HepG2 (cell line): ENCODE measurements at regions not wholly inside any gene's neighbourhood (a gene's known extent, or its start where the extent isn't known, plus 50 kb on each side); places are given as distances from the start of the nearest gene placed in this dataset.
A peak's percentile ranks its signal among the peaks of the same experiment; 100 is the strongest.

Experiments
- ATF7 ChIP-seq, 2 experiments: fragments of 450-650 bp in 1 of 2; sonication (generic) in 1 of 2; formaldehyde crosslinking in 1 of 2; IDR thresholded peaks; 2 replicates each; pipeline versions ENCODE4 v1.4.0 to v1.6.1; 2016 to 2020; ENCODE audit warnings: antibody characterized with exemption in 1 of 2, mild to moderate bottlenecking in 1 of 2, missing genetic modification reagents in 1 of 2
- BCL6 ChIP-seq: IDR thresholded peaks from 2 replicates; pipeline ENCODE4 v1.6.1; 2016; ENCODE audit warnings: missing genetic modification reagents, missing compliant biosample characterization
- ETV5 ChIP-seq: IDR thresholded peaks from 2 replicates; pipeline ENCODE4 v1.6.1; 2018; ENCODE audit warnings: missing biosample characterization, missing genetic modification reagents, inconsistent platforms, borderline replicate concordance
- FOXA3 ChIP-seq: IDR thresholded peaks from 2 replicates; pipeline ENCODE4 v1.6.1; 2016; ENCODE audit warnings: missing genetic modification reagents, missing compliant biosample characterization
- JDP2 ChIP-seq: sonication (generic); formaldehyde crosslinking; IDR thresholded peaks from 2 replicates; pipeline ENCODE4 v1.8.1; 2022; ENCODE audit warnings: missing genetic modification reagents, borderline replicate concordance
- PLRG1 ChIP-seq: fragments of 450-650 bp; conservative IDR thresholded peaks from 2 replicates; pipeline ENCODE4 v1.6.1; 2016
- POLR2G ChIP-seq: fragments of 200-400 bp; formaldehyde crosslinking; IDR thresholded peaks from 2 replicates; pipeline ENCODE4 v1.6.1; 2018; ENCODE audit warnings: mild to moderate bottlenecking, low read depth, low read length, moderate library complexity
- RORA ChIP-seq: sonication (generic); formaldehyde crosslinking; IDR thresholded peaks from 2 replicates; pipeline ENCODE4 v1.5.0; 2020; ENCODE audit warnings: mild to moderate bottlenecking, missing genetic modification reagents, moderate library complexity
- SAP130 ChIP-seq: IDR thresholded peaks from 2 replicates; pipeline ENCODE4 v1.6.1; 2016; ENCODE audit warnings: low read depth
- TARDBP ChIP-seq: sonication (generic); formaldehyde crosslinking; IDR thresholded peaks from 2 replicates; pipeline ENCODE4 v1.8.0; 2022; ENCODE audit warnings: mild to moderate bottlenecking, missing genetic modification reagents
- ZBTB38 ChIP-seq: sonication (generic); formaldehyde crosslinking; IDR thresholded peaks from 2 replicates; pipeline ENCODE4 v1.5.1; 2020; ENCODE audit warnings: mild to moderate bottlenecking, missing genetic modification reagents
- ZBTB8A ChIP-seq: sonication (generic); formaldehyde crosslinking; IDR thresholded peaks from 2 replicates; pipeline ENCODE4 v1.4.0; 2020; ENCODE audit warnings: mild to moderate bottlenecking, low read depth, missing genetic modification reagents, borderline replicate concordance
- ZKSCAN1 ChIP-seq: fragments of 150-350 bp; IDR thresholded peaks from 2 replicates; pipeline ENCODE4 v1.6.1; 2014; ENCODE audit warnings: low read length
- ZMYM4 ChIP-seq: sonication (generic); formaldehyde crosslinking; IDR thresholded peaks from 2 replicates; pipeline ENCODE4 v1.8.1; 2023; ENCODE audit warnings: mild to moderate bottlenecking, missing genetic modification reagents
- ZNF121 ChIP-seq: sonication (generic); formaldehyde crosslinking; IDR thresholded peaks from 2 replicates; pipeline ENCODE4 v1.5.0; 2020; ENCODE audit warnings: mild to moderate bottlenecking, missing genetic modification reagents
- ZNF136 ChIP-seq: sonication (generic); formaldehyde crosslinking; IDR thresholded peaks from 2 replicates; pipeline ENCODE4 v1.8.1; 2022; ENCODE audit warnings: low read depth, mild to moderate bottlenecking, moderate library complexity, missing genetic modification reagents
- ZNF232 ChIP-seq: sonication (generic); formaldehyde crosslinking; IDR thresholded peaks from 2 replicates; pipeline ENCODE4 v1.4.0; 2020; ENCODE audit warnings: missing genetic modification reagents, borderline replicate concordance
- ZNF263 ChIP-seq: sonication (generic); formaldehyde crosslinking; IDR thresholded peaks from 2 replicates; pipeline ENCODE4 v1.4.0; 2020; ENCODE audit warnings: missing genetic modification reagents
- ZNF546 ChIP-seq: sonication (generic); formaldehyde crosslinking; conservative IDR thresholded peaks from 2 replicates; pipeline ENCODE4 v1.8.1; 2023; ENCODE audit warnings: mild to moderate bottlenecking, missing genetic modification reagents
- ZNF589 ChIP-seq: sonication (generic); formaldehyde crosslinking; conservative IDR thresholded peaks from 2 replicates; pipeline ENCODE4 v1.8.0; 2022; ENCODE audit warnings: mild to moderate bottlenecking, moderate library complexity, missing genetic modification reagents
- ZNF891 ChIP-seq: sonication (generic); formaldehyde crosslinking; IDR thresholded peaks from 2 replicates; pipeline ENCODE4 v1.5.0; 2020; ENCODE audit warnings: mild to moderate bottlenecking, missing genetic modification reagents
- TF ChIP-seq, protein P1 (sequence below): IDR thresholded peaks from 2 replicates; pipeline ENCODE4 v1.6.1; 2016; ENCODE audit warnings: low read depth, control low read depth
- TF ChIP-seq, protein P2 (sequence below): IDR thresholded peaks from 2 replicates; pipeline ENCODE4 v1.6.1; 2012; ENCODE audit warnings: low read depth, low read length, improper control_type of control experiment
- TF ChIP-seq, protein P3 (sequence below): sonication (generic); formaldehyde crosslinking; IDR thresholded peaks from 2 replicates; pipeline ENCODE4 v1.8.1; 2023; ENCODE audit warnings: mild to moderate bottlenecking, missing genetic modification reagents
- TF ChIP-seq, protein P4 (sequence below): sonication (generic); formaldehyde crosslinking; IDR thresholded peaks from 2 replicates; pipeline ENCODE4 v1.5.0; 2020; ENCODE audit warnings: mild to moderate bottlenecking, missing genetic modification reagents

DNA sequence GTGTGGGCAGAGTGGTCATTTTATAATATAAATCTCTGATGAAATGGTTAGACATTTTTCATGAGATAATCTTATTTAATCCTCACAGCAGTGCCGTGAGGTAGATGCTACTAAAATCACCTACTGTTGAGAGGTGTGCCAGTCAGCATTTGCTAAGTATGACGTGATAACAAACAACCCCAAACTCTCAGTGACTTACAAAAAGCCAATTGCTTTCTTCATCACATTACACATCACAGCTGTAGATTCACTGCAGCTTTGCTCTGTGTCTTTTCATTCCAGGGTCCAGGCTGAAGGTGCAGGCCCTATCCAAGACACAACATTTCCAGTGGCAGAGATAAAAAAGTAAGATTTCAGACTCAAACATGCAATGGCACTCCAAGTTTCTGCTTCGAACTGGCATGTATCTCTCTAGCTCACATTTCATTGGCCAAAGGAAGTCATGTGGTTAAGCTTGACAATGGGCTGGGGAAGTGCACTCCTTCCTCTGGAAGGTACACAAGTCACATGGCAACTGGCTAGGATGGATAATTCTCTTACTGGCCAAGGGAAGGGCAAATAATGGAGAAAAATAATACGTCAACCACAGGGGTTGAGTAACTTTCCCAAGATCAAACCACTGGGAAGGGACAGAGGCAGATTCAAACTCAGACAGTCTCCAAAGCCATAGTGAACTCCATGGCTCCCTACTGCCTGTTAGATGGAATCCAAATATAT lies 69.5 kb upstream of the EPB41L1 start (continued):
- TF ChIP-seq TARDBP: no peak
- TF ChIP-seq JDP2: no peak
- TF ChIP-seq ZNF589 (CRISPR knock-in tag): no peak
- no peak for TF ChIP-seq ZKSCAN1
- TF ChIP-seq ETV5 (CRISPR knock-in tag): no peak
- 0 out of 2 replicates have a peak, but pooled peaks have one; percentile 8 for TF ChIP-seq SAP130 (CRISPR knock-in tag)
- no peak for TF ChIP-seq ZBTB8A (CRISPR knock-in tag)
- no peak for TF ChIP-seq PLRG1
- no peak for TF ChIP-seq ZNF263 (CRISPR knock-in tag)
- no peak for TF ChIP-seq ZNF136 (CRISPR knock-in tag)
- TF ChIP-seq ZNF232: no peak
- TF ChIP-seq, protein P1, sequence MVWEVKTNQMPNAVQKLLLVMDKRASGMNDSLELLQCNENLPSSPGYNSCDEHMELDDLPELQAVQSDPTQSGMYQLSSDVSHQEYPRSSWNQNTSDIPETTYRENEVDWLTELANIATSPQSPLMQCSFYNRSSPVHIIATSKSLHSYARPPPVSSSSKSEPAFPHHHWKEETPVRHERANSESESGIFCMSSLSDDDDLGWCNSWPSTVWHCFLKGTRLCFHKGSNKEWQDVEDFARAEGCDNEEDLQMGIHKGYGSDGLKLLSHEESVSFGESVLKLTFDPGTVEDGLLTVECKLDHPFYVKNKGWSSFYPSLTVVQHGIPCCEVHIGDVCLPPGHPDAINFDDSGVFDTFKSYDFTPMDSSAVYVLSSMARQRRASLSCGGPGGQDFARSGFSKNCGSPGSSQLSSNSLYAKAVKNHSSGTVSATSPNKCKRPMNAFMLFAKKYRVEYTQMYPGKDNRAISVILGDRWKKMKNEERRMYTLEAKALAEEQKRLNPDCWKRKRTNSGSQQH (CRISPR knock-in tag): no peak
- TF ChIP-seq, protein P2, sequence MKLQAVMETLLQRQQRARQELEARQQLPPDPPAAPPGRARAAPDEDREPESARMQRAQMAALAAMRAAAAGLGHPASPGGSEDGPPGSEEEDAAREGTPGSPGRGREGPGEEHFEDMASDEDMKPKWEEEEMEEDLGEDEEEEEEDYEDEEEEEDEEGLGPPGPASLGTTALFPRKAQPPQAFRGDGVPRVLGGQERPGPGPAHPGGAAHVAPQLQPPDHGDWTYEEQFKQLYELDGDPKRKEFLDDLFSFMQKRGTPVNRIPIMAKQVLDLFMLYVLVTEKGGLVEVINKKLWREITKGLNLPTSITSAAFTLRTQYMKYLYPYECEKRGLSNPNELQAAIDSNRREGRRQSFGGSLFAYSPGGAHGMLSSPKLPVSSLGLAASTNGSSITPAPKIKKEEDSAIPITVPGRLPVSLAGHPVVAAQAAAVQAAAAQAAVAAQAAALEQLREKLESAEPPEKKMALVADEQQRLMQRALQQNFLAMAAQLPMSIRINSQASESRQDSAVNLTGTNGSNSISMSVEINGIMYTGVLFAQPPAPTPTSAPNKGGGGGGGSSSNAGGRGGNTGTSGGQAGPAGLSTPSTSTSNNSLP: no peak
- TF ChIP-seq, protein P3, sequence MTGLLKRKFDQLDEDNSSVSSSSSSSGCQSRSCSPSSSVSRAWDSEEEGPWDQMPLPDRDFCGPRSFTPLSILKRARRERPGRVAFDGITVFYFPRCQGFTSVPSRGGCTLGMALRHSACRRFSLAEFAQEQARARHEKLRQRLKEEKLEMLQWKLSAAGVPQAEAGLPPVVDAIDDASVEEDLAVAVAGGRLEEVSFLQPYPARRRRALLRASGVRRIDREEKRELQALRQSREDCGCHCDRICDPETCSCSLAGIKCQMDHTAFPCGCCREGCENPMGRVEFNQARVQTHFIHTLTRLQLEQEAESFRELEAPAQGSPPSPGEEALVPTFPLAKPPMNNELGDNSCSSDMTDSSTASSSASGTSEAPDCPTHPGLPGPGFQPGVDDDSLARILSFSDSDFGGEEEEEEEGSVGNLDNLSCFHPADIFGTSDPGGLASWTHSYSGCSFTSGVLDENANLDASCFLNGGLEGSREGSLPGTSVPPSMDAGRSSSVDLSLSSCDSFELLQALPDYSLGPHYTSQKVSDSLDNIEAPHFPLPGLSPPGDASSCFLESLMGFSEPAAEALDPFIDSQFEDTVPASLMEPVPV (CRISPR knock-in tag): no peak
- TF ChIP-seq, protein P4, sequence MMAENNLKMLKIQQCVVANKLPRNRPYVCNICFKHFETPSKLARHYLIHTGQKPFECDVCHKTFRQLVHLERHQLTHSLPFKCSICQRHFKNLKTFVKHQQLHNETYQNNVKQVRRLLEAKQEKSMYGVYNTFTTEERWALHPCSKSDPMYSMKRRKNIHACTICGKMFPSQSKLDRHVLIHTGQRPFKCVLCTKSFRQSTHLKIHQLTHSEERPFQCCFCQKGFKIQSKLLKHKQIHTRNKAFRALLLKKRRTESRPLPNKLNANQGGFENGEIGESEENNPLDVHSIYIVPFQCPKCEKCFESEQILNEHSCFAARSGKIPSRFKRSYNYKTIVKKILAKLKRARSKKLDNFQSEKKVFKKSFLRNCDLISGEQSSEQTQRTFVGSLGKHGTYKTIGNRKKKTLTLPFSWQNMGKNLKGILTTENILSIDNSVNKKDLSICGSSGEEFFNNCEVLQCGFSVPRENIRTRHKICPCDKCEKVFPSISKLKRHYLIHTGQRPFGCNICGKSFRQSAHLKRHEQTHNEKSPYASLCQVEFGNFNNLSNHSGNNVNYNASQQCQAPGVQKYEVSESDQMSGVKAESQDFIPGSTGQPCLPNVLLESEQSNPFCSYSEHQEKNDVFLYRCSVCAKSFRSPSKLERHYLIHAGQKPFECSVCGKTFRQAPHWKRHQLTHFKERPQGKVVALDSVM: no peak
- no peak for TF ChIP-seq POLR2G
- no peak for TF ChIP-seq RORA
- TF ChIP-seq ZMYM4 (CRISPR knock-in tag): no peak
- peak; percentile 14; the same call in 1 of the 2 replicates for TF ChIP-seq ATF7 (IDR thresholded peaks at IDR 0.05)
- no peak for TF ChIP-seq ATF7 (CRISPR knock-in tag; IDR thresholded peaks at IDR 0.05)
- no peak for TF ChIP-seq ZNF546 (CRISPR knock-in tag)
- no peak for TF ChIP-seq ZNF121 (CRISPR knock-in tag)
- TF ChIP-seq FOXA3: peak; percentile 5; the same call in 1 of the 2 replicates
- TF ChIP-seq ZNF891 (CRISPR knock-in tag): no peak
- no peak for TF ChIP-seq ZBTB38 (CRISPR knock-in tag)
- TF ChIP-seq BCL6 (CRISPR knock-in tag): no peak
